HG02571 (cell line): ENCODE measurements at regions not wholly inside any gene's neighbourhood (a gene's known extent, or its start where the extent isn't known, plus 50 kb on each side); places are given as distances from the start of the nearest gene placed in this dataset.

Experiments
- ATAC-seq: cut with Tn5 transposase; IDR thresholded peaks from one replicate; pipeline ENCODE4 v1.9.1; 2021; ENCODE audit warnings: mild to moderate bottlenecking, moderate library complexity; ENCODE audit not compliant: unreplicated experiment

DNA sequence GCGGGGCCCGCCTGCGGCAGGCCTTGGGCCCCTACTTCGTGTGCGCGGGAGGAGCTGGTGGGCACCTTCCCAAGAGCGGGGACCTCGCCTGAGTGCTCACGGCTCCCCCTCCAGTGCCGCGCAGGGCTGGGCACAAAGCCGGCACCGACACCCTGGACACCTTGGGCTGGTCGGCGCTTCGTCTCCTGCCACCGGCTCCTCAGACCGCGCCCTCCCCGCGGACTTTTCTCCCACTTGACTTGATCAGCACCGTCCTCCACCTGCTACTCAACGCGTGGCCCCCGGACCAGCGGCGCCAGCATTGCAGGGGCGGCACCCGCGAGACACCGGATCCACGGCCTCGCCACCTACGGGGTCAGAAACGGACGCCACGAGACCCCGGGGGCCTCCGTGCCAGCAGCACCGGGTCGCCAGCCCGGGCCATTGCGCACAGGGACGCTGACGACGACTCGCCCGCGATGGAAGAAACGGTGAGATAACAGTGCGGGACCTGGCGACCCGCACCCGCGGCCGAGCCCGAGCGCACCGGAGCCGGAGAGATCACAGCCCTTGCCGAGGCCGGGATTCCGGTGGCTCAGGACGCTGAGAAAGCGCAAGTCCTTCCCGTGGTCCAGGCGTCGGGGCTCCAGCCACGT is 154.2 kb downstream of the DLL1 start:
- no peak for ATAC-seq

DNA sequence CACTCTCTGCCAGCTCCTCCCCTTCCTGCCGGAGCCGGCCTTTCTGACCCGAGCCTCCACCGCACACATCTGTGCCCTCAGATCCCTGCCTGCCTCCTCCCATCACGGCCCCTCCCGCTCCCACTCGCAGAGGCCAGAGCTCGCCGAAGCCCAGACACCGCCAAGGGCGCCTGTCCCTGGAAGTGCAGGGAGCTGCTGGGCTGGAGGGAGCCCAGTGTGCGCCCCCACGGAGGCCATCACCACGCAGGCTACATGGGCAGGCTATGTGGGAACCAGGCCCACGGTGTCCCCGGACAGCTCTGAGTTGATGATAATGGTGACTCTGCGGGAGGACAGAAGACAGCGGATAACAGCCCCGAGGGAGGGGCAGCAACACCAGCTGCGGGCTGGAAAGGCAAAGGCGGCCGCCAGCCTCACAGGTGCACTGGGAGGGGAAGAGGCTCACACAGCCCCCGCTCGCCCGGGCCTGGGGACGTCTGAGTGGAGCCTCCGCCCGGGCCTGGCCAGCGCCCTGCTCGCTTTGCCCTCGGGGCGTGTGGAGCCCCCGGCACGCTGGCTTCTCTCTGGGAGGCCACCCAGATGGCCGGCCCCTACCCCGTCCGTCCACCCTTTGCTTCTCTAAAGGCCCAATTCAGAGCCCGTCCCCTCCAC is 154.9 kb downstream of the DLL1 start:
- no peak for ATAC-seq

DNA sequence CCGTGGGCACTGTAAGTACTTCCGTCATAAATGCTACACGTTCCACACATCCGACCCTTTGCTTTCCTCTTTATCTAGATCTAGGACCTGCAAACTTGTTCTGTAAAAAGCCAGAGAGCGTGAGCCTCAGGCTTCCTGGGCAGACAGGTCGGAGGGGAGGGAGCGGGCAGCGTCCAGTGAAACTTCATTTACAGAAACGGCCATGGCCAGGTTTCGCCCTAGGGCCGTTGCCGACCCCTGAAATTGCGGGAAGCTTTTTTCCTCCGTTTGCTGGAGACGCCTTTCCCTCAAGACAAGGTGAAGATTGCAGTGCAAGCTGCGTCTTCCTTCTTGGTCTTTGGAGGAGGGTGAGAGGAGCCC is 155.4 kb downstream of the DLL1 start:
- ATAC-seq: no peak

DNA sequence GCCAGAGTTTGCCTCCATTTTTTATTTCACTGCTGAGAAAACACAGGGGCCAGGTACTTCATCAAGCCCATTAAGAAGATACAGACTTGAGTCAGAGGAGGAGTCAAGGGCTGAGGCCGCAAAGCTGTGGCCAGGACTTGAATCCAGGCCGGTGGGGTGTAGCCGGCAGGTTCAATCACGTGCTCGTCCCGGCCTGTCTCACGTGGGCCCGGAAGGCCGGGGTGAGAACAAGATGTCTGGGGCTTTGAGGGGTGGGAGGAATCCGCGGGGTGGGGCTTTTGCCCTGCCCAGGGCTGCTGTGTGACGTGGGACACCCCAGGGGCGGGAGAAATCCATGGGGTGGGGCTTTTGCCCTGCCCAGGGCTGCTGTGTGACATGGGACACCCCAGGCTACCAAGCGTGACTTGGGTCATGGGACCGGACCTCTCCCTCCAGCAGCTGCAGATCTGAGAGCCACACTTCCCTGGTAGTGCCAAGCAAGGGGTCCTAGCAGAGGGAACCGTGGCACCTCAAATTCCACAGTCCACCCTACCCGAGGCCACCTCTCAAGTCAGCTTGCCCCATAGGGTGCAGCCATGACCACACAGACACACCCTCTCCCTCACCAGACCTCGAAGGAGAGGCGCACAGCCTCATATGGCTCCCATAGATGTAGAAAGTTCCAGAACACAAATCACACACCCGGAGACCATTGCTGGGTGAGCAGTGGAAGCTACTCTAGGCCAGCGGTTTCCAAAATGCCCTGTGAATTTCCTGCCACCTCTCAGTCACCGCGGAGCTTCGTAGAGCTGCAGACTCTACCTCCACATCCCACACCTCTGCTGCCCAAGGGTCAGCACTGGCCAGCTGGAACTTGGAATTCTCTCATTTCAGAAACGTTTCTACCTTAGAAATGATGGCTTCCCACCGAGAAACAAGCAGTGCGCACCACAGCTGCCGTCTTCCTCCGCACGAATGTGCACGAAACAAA is 156.1 kb downstream of the DLL1 start:
- no peak for ATAC-seq

DNA sequence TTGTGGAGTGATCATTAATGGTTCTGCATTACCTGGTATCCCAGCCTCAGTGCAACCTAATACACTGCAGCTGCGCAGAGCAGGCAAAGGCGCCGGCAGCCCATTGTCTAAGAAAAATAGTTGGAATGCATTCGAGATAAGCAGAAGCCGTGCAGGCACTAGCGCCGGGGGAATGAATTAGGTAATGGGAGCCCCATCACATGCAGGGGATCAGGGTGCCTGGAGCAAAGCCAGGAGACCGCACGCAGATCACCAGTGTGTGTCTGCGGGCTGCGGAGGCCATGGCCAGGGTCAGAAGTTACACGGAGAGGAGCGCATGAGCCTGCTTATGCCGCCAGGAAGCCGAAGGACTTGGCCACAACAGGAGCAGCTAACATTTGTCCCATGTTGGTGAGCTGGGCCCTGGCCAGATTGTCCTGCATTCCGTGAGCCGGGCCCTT is 156.8 kb downstream of the DLL1 start:
- ATAC-seq: no peak

DNA sequence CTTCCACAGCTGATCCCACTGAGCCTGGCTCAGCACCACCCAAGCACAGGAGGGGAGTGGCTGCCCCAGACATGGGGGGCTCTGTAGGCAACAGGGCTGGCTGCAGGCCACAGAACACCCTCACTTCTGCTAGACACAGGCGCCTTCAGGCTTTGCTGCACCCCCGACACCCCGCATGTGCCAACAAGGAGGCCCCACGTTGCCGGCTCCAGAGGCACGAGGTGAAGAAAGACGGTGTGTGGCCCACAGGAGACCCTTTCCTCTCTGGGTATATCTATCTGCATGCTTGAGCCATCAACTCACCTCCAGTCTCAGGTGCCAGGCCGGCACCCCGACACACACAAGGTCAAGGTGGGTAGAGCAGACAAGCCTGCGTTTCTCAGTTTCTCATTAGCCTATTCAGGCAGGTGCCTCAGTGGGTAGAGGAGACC is 158.3 kb downstream of the DLL1 start:
- ATAC-seq: no peak

DNA sequence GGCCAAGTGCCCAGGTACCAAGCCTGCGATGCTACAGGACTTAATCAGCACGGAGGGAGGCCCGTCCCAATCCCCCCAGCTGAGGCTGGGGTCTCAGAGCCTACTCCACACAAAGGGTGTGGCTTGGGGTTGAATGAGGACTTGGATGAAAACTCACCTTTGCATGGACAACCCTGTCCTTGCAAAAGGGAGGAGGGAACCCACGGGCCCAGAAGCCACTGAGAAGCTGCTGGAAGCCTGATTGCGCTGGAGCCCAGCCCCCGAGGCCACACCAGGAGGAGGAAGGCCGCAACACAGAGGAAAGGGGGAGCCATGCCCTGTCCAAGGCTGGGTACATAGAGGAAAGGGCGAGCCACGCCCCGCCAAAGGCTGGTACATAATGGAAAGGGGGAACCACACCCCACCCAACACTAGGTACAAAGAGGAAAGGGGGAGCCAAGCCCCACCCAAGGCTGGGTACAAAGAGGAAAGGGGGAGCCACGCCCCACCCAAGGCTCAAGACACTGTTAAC is 158.8 kb downstream of the DLL1 start:
- no peak for ATAC-seq

DNA sequence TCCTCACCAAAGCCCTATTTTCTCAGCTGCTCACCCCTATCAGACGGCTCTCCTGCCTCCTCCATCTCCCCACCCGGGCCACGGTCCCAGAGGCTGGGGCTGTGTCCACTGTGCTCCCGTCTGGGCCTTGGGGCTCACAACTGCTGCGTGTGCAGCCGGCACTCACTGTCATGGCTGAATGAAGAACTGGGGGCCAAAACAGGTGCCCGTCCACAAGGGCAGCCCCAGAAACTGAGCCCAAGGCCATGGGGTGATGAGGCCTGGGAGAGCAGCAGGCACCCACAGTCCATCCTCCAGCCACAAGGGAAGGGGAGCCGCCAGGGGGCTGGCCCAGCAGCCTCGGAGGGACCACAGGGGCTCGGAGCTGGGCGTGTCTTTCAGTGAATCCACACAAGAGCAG is 159.5 kb downstream of the DLL1 start:
- no peak for ATAC-seq

DNA sequence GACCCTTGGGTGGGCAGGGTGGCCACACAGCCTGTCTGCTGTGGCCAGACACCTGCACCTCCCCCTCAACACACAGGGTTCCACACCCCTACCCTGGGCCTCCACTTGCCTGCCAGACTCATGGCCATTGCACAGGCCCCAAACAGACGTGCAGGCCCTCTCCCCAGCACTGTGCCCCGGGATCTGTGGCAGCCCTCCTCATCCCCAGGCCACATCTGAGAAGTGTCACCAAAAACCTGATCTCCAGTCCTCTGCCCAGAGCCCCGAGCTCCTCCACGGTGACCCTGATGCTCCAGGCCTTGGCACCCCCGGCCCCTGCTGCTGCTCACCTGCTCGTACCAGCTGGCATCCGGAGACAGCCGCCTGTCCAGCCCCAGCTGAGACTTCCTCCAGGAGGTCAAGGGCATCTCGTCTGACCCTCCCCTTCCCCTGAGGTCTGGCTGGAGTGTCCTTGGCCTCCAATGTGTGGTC is 160.1 kb downstream of the DLL1 start:
- ATAC-seq: no peak

DNA sequence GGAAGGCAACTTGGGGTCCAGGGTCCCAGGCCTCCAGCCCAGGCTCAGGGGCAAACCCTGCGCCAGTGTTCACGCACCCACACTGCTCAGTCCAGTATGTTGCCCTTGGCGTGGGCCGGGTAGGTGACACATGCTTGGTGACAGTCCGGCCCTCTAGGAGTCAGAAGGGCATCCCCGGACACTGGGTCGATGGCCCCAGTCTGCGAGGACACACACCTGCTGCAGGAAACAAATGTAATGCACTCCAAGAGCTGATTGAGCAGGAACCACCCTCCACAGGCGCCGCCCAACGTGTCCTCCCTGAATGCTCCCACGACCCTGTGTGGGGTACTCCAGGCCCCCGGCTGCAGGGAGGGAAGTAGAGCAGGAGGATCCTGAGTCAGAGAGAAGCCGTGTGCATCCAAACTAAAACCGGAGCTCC is 160.7 kb downstream of the DLL1 start:
- ATAC-seq: no peak

DNA sequence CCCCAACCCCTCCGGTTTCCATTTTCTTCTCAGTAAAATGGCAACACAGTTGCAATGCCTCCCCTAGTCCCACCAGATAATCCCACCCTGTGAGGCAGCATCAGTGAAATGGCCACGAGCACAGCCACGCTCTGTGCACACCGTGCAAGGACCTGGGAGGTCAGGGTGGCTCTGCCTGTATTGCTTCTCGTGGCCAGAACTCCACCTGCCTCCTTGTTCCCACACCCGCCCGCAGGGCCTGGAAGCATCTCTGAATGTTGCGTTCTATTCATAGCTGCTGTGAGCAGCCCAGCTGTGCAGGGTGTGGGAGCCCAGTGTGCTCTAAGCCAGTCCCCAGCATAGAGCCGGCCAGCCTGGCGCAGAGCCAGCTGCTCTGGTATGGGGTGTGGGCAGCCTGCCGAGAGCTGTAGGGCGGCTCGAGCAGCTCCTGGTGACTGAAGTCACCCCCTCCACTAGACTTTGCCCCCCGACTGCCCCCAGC is 161.1 kb downstream of the DLL1 start:
- ATAC-seq: no peak

DNA sequence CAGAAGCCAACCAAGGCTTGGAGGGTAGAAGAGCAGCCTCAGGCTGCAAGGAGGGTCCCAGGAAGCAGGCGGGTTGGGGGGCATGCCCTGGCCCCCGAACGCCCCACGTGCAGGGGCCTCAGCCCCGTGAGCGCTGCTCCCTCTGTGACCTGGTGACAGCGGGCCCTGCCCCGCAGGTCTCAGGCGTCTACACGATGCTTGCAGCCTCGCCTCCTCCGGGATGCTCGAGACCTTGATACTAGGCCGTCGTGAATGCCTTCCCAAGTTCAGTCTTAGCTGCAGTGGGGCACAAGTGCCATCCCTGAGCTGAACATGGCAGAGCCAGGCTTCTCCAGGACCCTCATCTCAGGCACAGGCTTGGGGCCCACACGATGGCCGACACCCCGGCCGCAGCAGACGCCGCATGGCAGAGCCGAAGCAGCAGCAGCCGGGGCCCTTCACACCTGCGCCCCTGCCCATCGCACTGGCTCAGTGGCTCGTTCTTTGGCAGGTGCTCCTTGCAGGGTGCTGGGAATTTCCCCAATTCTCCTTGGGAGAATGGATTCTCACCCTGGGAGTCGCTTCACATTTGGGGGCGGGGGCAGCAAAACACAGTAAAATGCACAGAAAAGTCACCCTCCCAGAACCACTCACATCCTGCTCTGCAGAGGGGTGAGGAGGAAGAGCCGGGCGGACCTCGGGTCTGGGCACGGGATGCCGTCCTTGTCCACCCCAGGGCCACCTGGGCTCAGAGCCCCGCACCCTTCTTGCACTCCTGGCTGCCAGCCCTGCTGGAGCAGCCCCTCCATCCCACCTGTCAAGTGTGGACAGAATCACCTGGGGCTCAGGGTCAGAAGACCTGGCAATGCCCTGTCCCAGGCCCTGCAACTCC is 161.8 kb downstream of the DLL1 start:
- no peak for ATAC-seq

DNA sequence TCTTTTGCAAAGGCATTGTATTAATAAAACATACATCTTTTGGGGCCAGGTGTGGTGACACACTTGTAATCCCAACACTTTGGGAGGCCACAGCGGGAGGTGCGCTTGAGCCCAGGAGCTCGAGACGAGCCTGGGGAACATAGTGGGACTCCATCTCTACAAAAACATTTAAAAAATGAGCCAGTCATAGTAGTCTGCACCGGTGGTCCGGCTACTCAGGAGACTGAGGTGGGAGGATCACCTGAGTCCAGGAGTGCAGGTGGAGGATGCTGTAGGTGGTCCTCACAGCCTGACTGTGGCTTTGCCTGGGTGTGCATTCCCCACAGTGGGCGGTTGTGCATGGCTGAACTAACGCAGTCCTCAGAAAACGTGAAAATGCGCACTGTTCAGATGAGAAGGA is 162.5 kb downstream of the DLL1 start:
- ATAC-seq: no peak

DNA sequence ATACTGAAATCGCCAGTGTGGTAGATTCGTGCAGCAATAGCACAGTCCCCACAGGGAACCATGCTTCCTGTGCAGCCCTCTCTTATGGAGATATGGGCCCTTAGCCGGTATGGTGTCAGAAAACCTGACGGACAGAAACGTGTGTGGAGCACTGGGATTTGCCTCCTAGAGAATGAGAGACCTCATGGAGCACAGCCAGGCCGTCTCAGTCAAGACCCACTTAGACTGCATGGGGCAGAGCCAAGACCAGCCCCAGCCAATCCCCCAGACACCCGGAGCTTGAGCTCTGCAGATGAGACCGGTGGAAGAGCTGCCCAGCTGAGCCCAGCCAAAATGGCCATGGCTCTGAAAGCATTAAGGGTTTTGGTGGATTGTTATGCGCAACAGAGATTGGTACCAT is 163.7 kb downstream of the DLL1 start:
- no peak for ATAC-seq

DNA sequence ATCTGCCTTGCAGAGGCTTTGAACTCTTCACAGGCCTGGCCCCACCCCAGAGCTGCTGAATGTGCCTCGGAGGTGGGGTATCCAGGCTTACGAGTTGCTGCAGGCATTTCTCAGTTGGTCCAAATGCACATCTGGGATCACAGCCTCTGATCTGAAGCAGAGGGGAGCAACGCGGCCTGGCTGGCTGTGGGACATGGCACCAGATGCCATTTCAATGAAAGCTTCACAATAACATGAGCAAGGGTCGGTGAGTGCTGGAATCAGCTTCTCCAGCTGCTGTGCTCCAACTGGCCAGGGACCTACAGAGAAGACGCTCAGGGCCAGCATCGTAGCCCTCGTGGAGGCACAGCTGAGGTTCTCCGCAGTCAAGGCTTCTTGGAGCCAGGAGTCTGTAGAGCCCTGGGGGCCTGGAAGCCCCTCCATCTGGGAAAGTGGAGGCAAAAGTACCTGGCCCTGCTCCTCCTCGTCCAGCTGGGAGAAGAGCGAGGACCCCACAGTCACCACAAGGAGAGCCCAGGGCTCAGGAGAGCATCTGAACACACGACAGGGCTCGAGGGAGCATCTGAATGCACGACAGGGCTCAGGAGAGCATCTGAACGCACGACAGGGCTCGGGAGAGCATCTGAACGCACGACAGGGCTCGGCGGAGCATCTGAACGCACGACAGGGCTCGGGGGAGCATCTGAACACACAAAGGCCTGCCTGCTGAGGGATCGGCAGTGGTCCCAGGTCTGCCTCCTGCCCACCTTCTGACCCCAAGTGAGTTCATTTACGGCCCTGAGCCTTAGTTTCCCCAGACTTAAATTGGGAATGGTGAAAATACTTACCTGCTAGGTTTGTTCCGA is 165.2 kb downstream of the DLL1 start:
- ATAC-seq: no peak

DNA sequence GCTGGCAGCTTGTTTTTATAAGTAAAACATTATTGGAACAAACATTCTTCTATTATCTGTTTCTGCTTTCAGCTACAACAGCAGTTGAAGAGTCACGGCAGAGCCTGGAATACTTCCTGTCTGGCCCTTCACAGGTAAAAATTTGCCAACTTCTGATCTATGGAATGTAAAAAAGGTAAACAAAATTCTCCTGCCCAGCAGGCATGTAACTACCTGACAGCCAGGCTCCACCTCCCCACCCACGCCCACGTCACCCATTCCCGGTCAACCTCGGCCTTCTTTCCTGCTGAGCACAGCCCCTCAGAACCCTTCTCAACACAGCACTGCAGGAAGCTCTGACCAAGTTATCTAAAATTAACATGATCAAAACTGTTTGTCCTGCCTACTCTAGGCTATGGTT is 166.0 kb downstream of the DLL1 start:
- ATAC-seq: no peak

DNA sequence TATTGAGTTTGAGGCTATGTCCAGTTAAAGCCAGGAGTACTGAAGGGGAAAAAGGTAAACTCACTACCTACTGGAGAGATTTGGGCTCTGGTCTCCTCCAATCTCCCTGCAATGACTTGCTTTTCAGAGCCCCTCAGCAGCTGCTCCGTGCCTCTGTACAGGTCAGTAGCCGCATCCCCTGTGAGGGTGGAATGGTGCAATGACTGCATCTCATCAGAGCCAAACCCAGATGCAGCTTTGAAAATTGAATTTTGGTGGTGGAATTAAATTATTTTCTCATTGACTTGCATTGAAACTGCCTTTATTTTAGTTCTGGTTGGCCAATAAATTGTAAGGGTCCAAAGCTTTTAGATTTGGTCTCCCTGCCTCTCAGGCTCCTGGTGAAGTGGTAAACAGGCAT is 166.7 kb downstream of the DLL1 start:
- ATAC-seq: no peak

DNA sequence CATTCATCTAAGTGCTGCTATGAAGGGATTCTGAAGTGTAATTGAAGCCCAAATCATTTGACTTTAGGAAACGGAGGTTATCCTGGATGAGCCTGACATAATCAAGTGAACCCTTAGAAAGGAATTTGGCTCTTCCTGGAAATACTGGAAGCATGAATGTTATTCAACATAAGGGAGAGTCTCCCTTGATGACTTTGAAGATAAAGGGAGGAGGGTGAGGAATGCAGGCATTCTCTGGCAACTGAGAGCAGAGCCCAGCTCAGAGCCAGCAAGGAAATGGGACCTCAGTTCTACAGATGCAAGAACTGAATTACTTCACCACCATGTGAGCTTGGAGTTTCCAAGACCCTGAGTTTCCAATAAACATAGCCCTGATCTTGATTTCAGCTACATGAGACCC is 168.2 kb downstream of the DLL1 start:
- ATAC-seq: no peak
